GM23338 (cell line): ENCODE measurements at regions not wholly inside any gene's neighbourhood (a gene's known extent, or its start where the extent isn't known, plus 50 kb on each side); places are given as distances from the start of the nearest gene placed in this dataset.

Experiments
- ATAC-seq: fragments of 200-7000 bp; cut with Tn5 transposase; 3 replicates; pipeline ENCODE4 v1.9.1; 2020
- DNase-seq: peaks from one replicate; pipeline ENCODE4 v3.0.0-alpha.2; 2015; ENCODE audit warnings: low spot score
- H2AFZ ChIP-seq: fragments of 200-600 bp; sonication (generic); 2 replicates; pipeline ENCODE4 v1.8.0; 2016; ENCODE audit warnings: antibody characterized with exemption, mild to moderate bottlenecking, moderate library complexity
- H3F3A ChIP-seq: fragments of 200-600 bp; sonication (generic); replicated peaks from 2 replicates; pipeline ENCODE4 v1.8.0; 2017; ENCODE audit warnings: antibody characterized with exemption, mixed run types, low read depth
- H3K27ac ChIP-seq: fragments of 200-600 bp; sonication (generic); 2 replicates; pipeline ENCODE4 v1.6.1; 2016; ENCODE audit warnings: low read depth
- H3K27me3 ChIP-seq: fragments of 200-600 bp; sonication (generic); 2 replicates; pipeline ENCODE4 v1.8.0; 2016; ENCODE audit warnings: mild to moderate bottlenecking, mixed run types, moderate library complexity; ENCODE audit not compliant: insufficient read depth
- H3K36me3 ChIP-seq: fragments of 200-600 bp; sonication (generic); 2 replicates; pipeline ENCODE4 v1.8.0; 2016; ENCODE audit warnings: mild to moderate bottlenecking; ENCODE audit not compliant: insufficient read depth
- H3K4me1 ChIP-seq: fragments of 200-600 bp; sonication (generic); 2 replicates; pipeline ENCODE4 v1.8.0; 2016; ENCODE audit warnings: mild to moderate bottlenecking, moderate library complexity; ENCODE audit not compliant: insufficient read depth
- H3K4me2 ChIP-seq: fragments of 200-600 bp; sonication (generic); 2 replicates; pipeline ENCODE4 v1.7.1; 2017; ENCODE audit warnings: mixed run types
- H3K4me3 ChIP-seq: fragments of 200-600 bp; sonication (generic); 2 replicates; pipeline ENCODE4 v1.6.1; 2016; ENCODE audit warnings: mixed run types
- H3K79me2 ChIP-seq: fragments of 200-600 bp; sonication (generic); replicated peaks from 2 replicates; pipeline ENCODE4 v1.8.0; 2017; ENCODE audit warnings: mild to moderate bottlenecking; ENCODE audit not compliant: insufficient read depth
- H3K9me2 ChIP-seq: fragments of 200-600 bp; sonication (generic); 2 replicates; pipeline ENCODE4 v1.8.0; 2017; ENCODE audit not compliant: insufficient read depth
- H4K20me1 ChIP-seq: fragments of 200-600 bp; sonication (generic); replicated peaks from 2 replicates; pipeline ENCODE4 v1.8.0; 2017; ENCODE audit warnings: mild to moderate bottlenecking; ENCODE audit not compliant: insufficient read depth
- H3K27ac Mint-ChIP-seq: 2 replicates; pipeline ENCODE4 v1.8.0; 2020; ENCODE audit warnings: inconsistent platforms, mild to moderate bottlenecking, moderate library complexity, mixed read lengths
- H3K27me3 Mint-ChIP-seq: 3 replicates; pipeline ENCODE4 v1.8.0; 2022; ENCODE audit warnings: low read depth, mild to moderate bottlenecking, moderate library complexity, mixed read lengths, inconsistent platforms; ENCODE audit not compliant: insufficient read depth, poor library complexity
- H3K36me3 Mint-ChIP-seq: 3 replicates; pipeline ENCODE4 v1.8.0; 2021; ENCODE audit warnings: low read depth, mild to moderate bottlenecking, inconsistent platforms, moderate library complexity, mixed read lengths
- H3K4me1 Mint-ChIP-seq: 3 replicates; pipeline ENCODE4 v1.8.0; 2020; ENCODE audit warnings: mild to moderate bottlenecking, inconsistent platforms, mixed read lengths
- H3K4me3 Mint-ChIP-seq: 3 replicates; pipeline ENCODE4 v1.8.0; 2021; ENCODE audit warnings: moderate library complexity, mild to moderate bottlenecking, inconsistent platforms, mixed read lengths
- H3K9me3 Mint-ChIP-seq: 3 replicates; pipeline ENCODE4 v1.8.0; 2020; ENCODE audit warnings: moderate library complexity, mild to moderate bottlenecking, inconsistent platforms, mixed read lengths
- CREB1 ChIP-seq: fragments of 250-450 bp; sonication (Bioruptor Pico); IDR thresholded peaks from 2 replicates; pipeline ENCODE4 v1.5.0; 2020; ENCODE audit warnings: low read depth, mild to moderate bottlenecking, moderate library complexity
- CTCF ChIP-seq, 2 experiments: fragments of 200-600 bp in 1 of 2; sonication (generic) in 1 of 2; conservative IDR thresholded peaks; 2 replicates each; pipeline versions ENCODE4 v1.5.1 to v1.6.1; 2016 to 2017; ENCODE audit warnings: antibody characterized with exemption in 2 of 2, low read depth in 2 of 2, mild to moderate bottlenecking in 2 of 2, moderate library complexity in 1 of 2
- ETS1 ChIP-seq: IDR thresholded peaks from 2 replicates; pipeline ENCODE4 v1.6.1; 2016; ENCODE audit warnings: antibody characterized with exemption
- EZH2 ChIP-seq: fragments of 200-600 bp; sonication (generic); IDR thresholded peaks from one replicate; pipeline ENCODE4 v1.8.0; 2017; ENCODE audit warnings: antibody characterized with exemption, mild to moderate bottlenecking, low read depth; ENCODE audit not compliant: unreplicated experiment
- EZH2phosphoT487 ChIP-seq: fragments of 200-600 bp; sonication (generic); IDR thresholded peaks from one replicate; pipeline ENCODE4 v1.8.1; 2018; ENCODE audit warnings: antibody characterized with exemption; ENCODE audit not compliant: unreplicated experiment
- JUNB ChIP-seq: IDR thresholded peaks from one replicate; pipeline ENCODE4 v1.6.1; 2016; ENCODE audit warnings: antibody characterized with exemption; ENCODE audit not compliant: unreplicated experiment
- NANOG ChIP-seq: IDR thresholded peaks from 2 replicates; pipeline ENCODE4 v1.6.1; 2016; ENCODE audit warnings: antibody characterized with exemption, borderline replicate concordance
- POLR2AphosphoS5 ChIP-seq: IDR thresholded peaks from 2 replicates; pipeline ENCODE4 v1.6.1; 2016; ENCODE audit warnings: antibody characterized with exemption, low read depth
- STAT1 ChIP-seq: IDR thresholded peaks from one replicate; pipeline ENCODE4 v1.6.1; 2016; ENCODE audit warnings: antibody characterized with exemption; ENCODE audit not compliant: unreplicated experiment
- ZNF114 ChIP-seq: fragments of 250-450 bp; sonication (Bioruptor Pico); IDR thresholded peaks from 2 replicates; pipeline ENCODE4 v1.5.0; 2020; ENCODE audit warnings: mild to moderate bottlenecking, moderate library complexity
- ZNF331 ChIP-seq: fragments of 250-450 bp; sonication (Bioruptor Pico); IDR thresholded peaks from 2 replicates; pipeline ENCODE4 v1.5.0; 2020; ENCODE audit warnings: low read depth, mild to moderate bottlenecking, moderate library complexity
- ZNF462 ChIP-seq: fragments of 250-450 bp; sonication (Bioruptor Pico); IDR thresholded peaks from 2 replicates; pipeline ENCODE4 v1.5.0; 2020; ENCODE audit warnings: mild to moderate bottlenecking, moderate library complexity

GRCh38 chr15:46110755-46111154 lies 475.9 kb downstream of the SQOR start (continued):
- TF ChIP-seq CTCF (conservative IDR thresholded peaks at IDR 0.05; ENCODE audit: low read depth in 2 of 2): no peak
- TF ChIP-seq STAT1: no peak
- no peak for TF ChIP-seq JUNB
- TF ChIP-seq ZNF114 (CRISPR knock-in tag): no peak
- no peak for TF ChIP-seq NANOG
- TF ChIP-seq EZH2phosphoT487: no peak
- no peak for TF ChIP-seq EZH2
- no peak for TF ChIP-seq ETS1
- no peak for TF ChIP-seq CREB1
- TF ChIP-seq ZNF331 (CRISPR knock-in tag): no peak
- TF ChIP-seq POLR2AphosphoS5: no peak

- H3K36me3 Mint-ChIP-seq: peaks cover 3% of the 10 kb centered on the region; the same call in 1 of the 3 replicates
- no peak overlapping the region for H3K4me3 Mint-ChIP-seq
- Histone ChIP-seq H3K36me3 (0 out of 2 replicates have a peak, but pooled peaks cover 4% of the 10 kb centered on the region), H3K4me3 (no peak overlapping the region), H3K27me3 (no peaks in the 10 kb centered on the region), H3K9me2 (0 out of 2 replicates have a peak, but pooled peaks cover 5% of the 10 kb centered on the region), H3F3A (no peaks in the 10 kb centered on the region), H2AFZ (no peak overlapping the region), H4K20me1 (no peaks in the 10 kb centered on the region), H3K4me1 (no peaks in the 10 kb centered on the region), H3K27ac (no peak overlapping the region), H3K79me2 (no peaks in the 10 kb centered on the region), H3K4me2 (no peak overlapping the region)
- peaks cover 61% of the 10 kb centered on the region for H3K9me3 Mint-ChIP-seq
- no peaks in the 10 kb centered on the region for H3K4me1 Mint-ChIP-seq
- DNase-seq: no peak
- no peaks in the 10 kb centered on the region for H3K27me3 Mint-ChIP-seq
- ATAC-seq: no peak
- H3K27ac Mint-ChIP-seq: no peak overlapping the region
- no peak for TF ChIP-seq STAT1
- no peak for TF ChIP-seq ZNF462 (CRISPR knock-in tag)
- no peak for TF ChIP-seq ZNF114 (CRISPR knock-in tag)
- TF ChIP-seq CREB1: no peak
- TF ChIP-seq JUNB: no peak
- TF ChIP-seq NANOG: no peak
- no peak for TF ChIP-seq CTCF (conservative IDR thresholded peaks at IDR 0.05; ENCODE audit: low read depth in 2 of 2)
- TF ChIP-seq ZNF331 (CRISPR knock-in tag): no peak
- no peak for TF ChIP-seq ETS1
Measured at GRCh38 chr15:46111730-46112129, 476.9 kb downstream of the SQOR start.
